Neuron (in vitro differentiated cells): ENCODE measurements at regions not wholly inside any gene's neighbourhood (a gene's known extent, or its start where the extent isn't known, plus 50 kb on each side); places are given as distances from the start of the nearest gene placed in this dataset.
"Not testable (repeated sequence)": the region's sequence is repeated elsewhere in the genome, so short reads cannot be mapped to it uniquely, and the experiment has no call there.

Experiments
- H2AFZ ChIP-seq: one replicate; pipeline ENCODE4 v1.6.1; 2013; ENCODE audit warnings: low read depth, mild to moderate bottlenecking, inconsistent platforms, low read length, moderate library complexity
- H3K27me3 ChIP-seq: one replicate; pipeline ENCODE4 v1.6.1; 2013; ENCODE audit warnings: low read length; ENCODE audit not compliant: insufficient read depth
- H3K36me3 ChIP-seq: one replicate; pipeline ENCODE4 v1.6.1; 2013; ENCODE audit warnings: low read length; ENCODE audit not compliant: insufficient read depth
- H3K4me1 ChIP-seq: one replicate; pipeline ENCODE4 v1.6.1; 2013; ENCODE audit warnings: low read length; ENCODE audit not compliant: insufficient read depth
- H3K4me3 ChIP-seq: 2 replicates; pipeline ENCODE4 v1.5.1; 2013; ENCODE audit warnings: mild to moderate bottlenecking, low read length, moderate library complexity
- H3K9me3 ChIP-seq: one replicate; pipeline ENCODE4 v1.6.1; 2013; ENCODE audit warnings: low read length

DNA sequence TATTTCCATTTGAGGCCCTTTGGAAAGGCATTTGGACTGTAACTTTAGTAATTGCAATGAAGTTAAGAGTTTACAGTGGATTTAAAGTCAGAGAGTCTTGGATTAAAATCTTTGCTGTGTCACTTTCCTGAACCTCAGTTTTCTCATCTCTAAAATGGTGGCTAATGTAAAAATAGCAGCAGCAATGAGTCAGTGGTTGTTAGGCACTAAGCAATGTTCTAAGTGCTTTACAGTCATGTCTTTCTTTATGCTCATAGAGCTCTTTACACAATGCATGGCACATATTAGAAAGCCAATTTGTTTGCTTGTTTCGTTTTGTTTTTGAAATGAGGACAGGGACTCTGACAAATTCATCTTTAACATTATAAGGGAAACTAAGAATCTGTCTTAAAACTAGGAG, 222.7 kb upstream of the DNAJC19 start:
- Histone ChIP-seq H3K27me3 (no peaks in the 10 kb centered on the region), H2AFZ (no peak overlapping the region), H3K9me3 (no peaks in the 10 kb centered on the region), H3K4me1 (peaks cover 17% of the 10 kb centered on the region), H3K36me3 (no peaks in the 10 kb centered on the region), H3K4me3 (no peak overlapping the region)

DNA sequence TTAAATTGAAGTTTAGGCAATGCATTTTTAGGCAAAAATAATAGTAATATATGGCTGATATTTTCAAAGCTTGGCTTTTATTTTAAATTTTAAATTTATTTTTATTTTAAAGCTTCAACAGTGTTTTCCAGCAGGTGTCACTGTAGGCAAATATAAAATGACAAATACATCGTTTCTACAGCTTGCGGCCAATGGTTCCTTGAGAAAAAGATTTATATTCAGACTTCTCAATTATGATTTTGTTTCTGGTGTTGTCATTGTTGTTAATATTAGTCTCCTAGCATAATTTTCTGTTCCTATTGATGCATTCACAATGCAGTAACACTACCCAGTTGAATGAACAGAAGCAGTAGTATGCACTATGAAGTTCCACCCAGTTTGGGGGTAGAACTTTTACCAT, 220.7 kb upstream of the DNAJC19 start:
- Histone ChIP-seq H2AFZ (no peak overlapping the region), H3K36me3 (no peaks in the 10 kb centered on the region), H3K9me3 (no peaks in the 10 kb centered on the region), H3K4me1 (peaks cover 17% of the 10 kb centered on the region), H3K27me3 (no peaks in the 10 kb centered on the region), H3K4me3 (no peak overlapping the region)

DNA sequence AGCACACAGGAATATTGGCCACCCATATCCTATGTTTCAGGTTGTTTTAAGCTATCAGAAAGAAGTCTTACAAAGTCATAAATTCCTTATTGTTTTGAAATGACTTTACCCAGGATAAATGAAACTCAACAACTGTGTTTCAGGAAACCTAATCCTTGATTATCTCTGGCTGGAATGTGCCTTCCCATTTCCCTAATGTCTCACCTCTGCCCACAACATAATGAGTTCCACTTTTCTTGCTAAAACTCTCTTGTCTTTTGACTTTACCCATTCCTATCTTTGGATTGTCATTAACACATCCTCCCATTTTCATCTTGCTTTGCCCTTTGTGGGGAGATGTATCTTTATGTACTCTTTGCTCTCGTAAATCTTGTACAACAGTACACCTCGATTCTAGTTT, 200.0 kb upstream of the DNAJC19 start:
- Histone ChIP-seq H3K4me1 (no peaks in the 10 kb centered on the region), H3K4me3 (no peak overlapping the region), H3K9me3 (no peaks in the 10 kb centered on the region), H3K27me3 (peaks cover 9% of the 10 kb centered on the region), H2AFZ (no peak overlapping the region), H3K36me3 (no peaks in the 10 kb centered on the region)

DNA sequence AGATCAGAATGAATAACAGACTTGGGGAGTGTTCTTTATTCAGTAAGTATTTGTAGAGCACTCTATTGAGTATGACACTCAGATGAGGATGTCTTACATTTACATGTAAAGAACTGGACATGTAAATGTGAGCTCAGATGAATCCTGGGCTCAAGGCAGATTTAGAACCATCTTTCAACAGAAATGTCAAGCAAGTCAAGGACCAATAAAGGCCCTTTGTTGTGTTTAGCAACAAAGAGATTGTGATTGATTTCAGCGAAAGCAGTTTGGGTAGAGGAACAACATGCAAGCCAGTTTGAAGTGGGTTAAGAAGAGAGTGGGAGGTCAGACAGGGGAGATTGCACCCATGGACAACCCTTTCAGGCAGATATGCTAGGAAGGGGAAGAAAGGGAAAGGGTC, 194.2 kb upstream of the DNAJC19 start:
- peaks cover 14% of the 10 kb centered on the region for H3K27me3 ChIP-seq
- no peaks in the 10 kb centered on the region for H3K9me3 ChIP-seq
- peaks cover 8% of the 10 kb centered on the region for H3K4me1 ChIP-seq
- no peak overlapping the region for H3K4me3 ChIP-seq
- no peaks in the 10 kb centered on the region for H3K36me3 ChIP-seq
- no peak overlapping the region for H2AFZ ChIP-seq

DNA sequence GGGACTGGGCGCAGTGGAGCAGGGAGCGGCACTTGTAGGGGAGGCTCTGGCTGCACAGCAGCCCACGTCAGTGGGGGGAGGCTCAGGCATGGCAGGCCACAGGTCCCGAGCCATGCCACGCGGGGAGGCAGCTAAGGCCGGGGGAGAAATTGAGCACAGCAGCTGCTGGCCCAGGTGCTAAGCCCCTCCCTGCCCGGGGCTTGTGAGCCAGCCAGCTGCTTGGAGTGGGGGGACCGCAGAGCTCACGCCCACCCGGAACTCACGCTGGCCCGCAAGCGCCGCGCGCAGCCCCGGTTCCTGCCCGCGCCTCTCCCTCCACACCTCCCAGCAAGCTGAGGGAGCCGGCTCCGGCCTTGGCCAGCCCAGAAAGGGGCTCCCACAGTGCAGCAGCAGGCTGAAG, 193.5 kb upstream of the DNAJC19 start:
- not testable (repeated sequence) for H3K9me3 ChIP-seq, H3K4me3 ChIP-seq, H2AFZ ChIP-seq, H3K36me3 ChIP-seq, H3K4me1 ChIP-seq
- H3K27me3 ChIP-seq = peaks cover 19% of the 10 kb centered on the region

DNA sequence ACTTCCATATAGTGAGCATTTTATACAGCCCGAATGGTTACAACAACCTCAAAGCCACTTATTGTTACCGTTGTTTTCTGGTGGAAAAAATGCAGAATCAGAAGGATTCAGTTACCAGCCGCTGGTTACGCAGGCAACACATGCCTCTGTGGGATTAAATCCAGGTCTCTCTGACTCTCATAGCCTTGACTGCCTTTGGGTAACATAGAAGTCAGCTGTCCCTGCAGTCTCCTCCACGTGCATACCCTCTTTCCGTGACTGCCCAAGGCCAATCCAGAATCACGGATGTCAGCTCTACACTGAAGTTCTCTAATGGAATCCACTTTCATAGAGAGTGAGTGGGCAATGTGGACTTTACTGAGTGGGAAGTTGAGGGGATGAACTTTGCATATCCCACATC, 189.5 kb upstream of the DNAJC19 start:
- Histone ChIP-seq H3K36me3 (no peaks in the 10 kb centered on the region), H3K4me3 (no peak overlapping the region), H3K9me3 (no peaks in the 10 kb centered on the region), H2AFZ (no peak overlapping the region), H3K27me3 (peaks cover 15% of the 10 kb centered on the region), H3K4me1 (peaks cover 20% of the 10 kb centered on the region)

DNA sequence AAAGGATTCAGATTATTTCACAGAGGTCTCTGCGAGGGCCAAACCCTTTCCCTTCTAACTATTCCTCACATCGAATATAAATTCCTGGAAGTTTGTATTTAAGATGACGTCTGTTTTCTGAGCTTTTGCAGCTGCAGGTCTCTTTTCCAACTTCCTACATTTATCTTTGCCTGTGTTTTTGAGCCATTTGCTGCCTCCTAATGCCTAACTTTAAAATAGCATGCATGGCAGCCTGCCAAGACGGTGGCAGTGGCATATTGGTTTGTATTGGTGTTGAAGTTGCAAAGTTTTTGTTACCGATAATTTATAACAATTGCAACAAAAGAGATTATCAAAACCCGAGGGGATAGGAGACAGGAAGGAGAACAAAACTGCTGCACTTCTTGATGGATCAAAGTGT, 187.1 kb upstream of the DNAJC19 start:
- H3K4me3 ChIP-seq = no peak overlapping the region
- peaks cover 20% of the 10 kb centered on the region for H3K4me1 ChIP-seq
- H3K36me3 ChIP-seq = no peaks in the 10 kb centered on the region
- H3K27me3 ChIP-seq = peaks cover 15% of the 10 kb centered on the region
- peak overlapping the region; percentile 16 for H2AFZ ChIP-seq
- no peaks in the 10 kb centered on the region for H3K9me3 ChIP-seq

DNA sequence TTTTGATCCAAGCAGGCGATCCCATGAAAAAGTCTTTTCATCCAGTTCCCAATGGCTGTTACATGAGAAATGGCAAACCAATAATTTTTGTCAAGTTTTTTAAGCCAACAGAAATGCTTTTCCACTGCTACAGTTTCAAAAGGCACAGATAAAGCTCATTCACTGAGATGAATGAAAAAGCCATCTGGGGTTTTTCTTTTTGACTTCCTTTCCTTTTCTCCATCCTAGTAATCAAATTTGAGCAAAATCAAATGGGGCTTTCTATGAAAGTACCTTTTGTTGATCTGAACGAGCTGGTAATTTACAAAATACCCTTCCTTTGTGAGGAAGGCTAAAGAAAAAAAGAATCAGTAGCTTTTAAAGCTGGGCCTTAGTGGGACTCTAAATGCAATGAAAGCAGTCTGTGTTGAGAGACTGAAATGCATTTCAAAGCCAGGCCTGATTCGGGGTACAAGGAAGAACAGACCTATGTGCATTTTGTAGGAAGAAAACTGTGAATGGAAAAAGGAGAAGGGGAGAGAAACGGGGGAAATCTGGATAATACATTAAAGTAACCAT, 185.2 kb upstream of the DNAJC19 start:
- Histone ChIP-seq H3K4me3 (no peak overlapping the region), H3K9me3 (no peaks in the 10 kb centered on the region), H3K4me1 (peaks cover 20% of the 10 kb centered on the region), H3K36me3 (no peaks in the 10 kb centered on the region), H3K27me3 (peaks cover 20% of the 10 kb centered on the region), H2AFZ (no peak overlapping the region)

DNA sequence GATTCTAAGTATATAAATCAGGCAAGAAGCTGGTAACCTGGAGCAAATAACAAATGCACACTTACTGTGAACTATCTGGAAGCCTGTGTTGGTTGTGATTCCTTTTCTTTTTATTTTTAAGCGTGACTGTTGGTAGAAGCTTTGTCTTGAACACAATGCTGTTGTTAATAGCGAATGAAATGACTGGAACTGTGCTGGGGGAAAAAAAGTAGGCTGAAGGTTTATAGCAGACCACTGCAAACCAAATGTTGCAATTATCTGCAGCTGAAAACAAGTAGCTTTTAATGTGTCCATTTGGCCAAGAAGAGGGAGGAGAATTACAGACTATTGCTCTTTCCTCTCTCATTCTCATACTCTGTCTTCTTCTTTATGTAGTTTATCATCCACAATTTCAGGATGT, 184.5 kb upstream of the DNAJC19 start:
- Histone ChIP-seq H2AFZ (peak overlapping the region; percentile 34), H3K9me3 (no peaks in the 10 kb centered on the region), H3K4me3 (no peak overlapping the region), H3K36me3 (no peaks in the 10 kb centered on the region), H3K4me1 (peaks cover 20% of the 10 kb centered on the region), H3K27me3 (peaks cover 14% of the 10 kb centered on the region)

DNA sequence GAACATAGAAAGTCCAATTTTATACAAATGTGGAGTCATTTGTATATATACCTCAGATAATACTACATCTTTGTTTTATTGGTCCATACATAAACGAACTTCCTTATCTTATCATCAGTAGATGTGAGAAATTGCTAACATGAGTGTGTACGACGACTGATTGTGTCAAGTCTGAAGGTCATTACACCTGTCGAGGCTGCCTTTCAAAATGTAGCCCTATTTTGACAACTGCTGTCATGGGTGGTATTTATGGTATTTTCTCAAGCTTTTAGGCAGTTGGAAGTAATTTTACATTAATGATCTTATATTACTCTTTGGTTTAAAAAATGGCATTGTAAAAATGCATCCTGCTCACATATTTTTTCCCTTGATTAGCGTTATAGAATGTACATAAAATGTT, 183.7 kb upstream of the DNAJC19 start:
- Histone ChIP-seq H2AFZ (no peak overlapping the region), H3K4me1 (peaks cover 20% of the 10 kb centered on the region), H3K4me3 (no peak overlapping the region), H3K9me3 (no peaks in the 10 kb centered on the region), H3K36me3 (no peaks in the 10 kb centered on the region), H3K27me3 (peaks cover 8% of the 10 kb centered on the region)

DNA sequence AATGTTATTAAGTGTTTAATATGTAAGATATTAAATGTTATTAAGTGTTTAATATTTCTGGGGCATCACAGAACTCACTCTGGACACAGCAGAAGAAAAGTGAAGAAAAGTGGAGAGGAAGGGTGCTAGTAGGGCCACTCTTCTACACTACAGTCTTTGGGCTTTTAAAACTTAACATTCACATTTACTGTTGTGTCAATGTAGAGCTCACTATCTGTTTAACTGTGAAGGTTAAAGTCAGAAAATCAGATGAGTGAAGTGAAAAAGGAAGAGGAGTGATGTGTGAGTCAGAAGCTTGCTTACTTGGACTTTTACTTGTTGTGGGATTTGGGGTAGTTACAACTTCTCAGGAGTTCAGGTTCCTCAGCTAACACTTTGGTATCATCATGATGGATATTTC, 145.3 kb upstream of the DNAJC19 start:
- no peak overlapping the region for H3K4me3 ChIP-seq
- H2AFZ ChIP-seq = no peak overlapping the region

DNA sequence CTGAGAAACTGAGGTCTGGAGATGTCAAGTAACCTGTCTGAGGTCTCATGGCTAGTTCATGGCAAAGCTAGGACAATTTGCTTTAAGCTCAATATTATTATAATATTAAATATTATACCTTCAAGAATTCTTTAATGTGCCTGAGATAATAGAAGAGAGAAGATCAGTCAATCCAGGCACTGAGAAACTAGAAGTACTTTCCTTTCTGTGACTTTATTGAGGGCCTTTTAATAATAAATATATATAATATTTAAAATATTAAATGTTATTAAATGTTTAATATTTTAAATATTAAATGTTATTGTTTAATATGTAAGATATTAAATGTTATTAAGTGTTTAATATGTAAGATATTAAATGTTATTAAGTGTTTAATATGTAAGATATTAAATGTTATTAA, 144.3 kb upstream of the DNAJC19 start:
- H3K36me3 ChIP-seq = no peaks in the 10 kb centered on the region
- no peak overlapping the region for H3K4me3 ChIP-seq
- peaks cover 4% of the 10 kb centered on the region for H3K9me3 ChIP-seq
- peaks cover 14% of the 10 kb centered on the region for H3K4me1 ChIP-seq
- H2AFZ ChIP-seq = no peak overlapping the region
- peaks cover 5% of the 10 kb centered on the region for H3K27me3 ChIP-seq

More for the DNA sequence above, 145.3 kb upstream of the DNAJC19 start:
- peaks cover 5% of the 10 kb centered on the region for H3K27me3 ChIP-seq
- peaks cover 14% of the 10 kb centered on the region for H3K4me1 ChIP-seq
- peaks cover 4% of the 10 kb centered on the region for H3K9me3 ChIP-seq
- no peaks in the 10 kb centered on the region for H3K36me3 ChIP-seq

DNA sequence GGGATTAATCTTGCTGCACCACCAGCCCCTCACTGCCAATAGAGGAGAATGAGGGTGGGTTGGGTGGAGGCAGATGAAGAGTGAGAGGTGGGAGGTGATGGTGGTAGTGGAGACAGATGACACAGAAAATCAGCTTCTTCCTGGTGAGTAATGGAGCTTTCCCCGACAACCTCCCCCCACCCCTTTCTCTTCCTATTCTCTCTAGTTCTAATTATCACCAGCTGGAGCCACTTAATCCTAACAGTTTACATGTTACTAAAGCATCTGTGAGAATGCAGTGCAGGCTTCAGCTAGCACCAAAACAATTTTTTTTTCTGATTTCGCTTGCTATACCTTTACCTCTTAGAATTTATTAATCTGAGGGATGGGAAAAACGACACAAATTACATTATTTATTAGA, 116.1 kb upstream of the DNAJC19 start:
- Histone ChIP-seq H3K27me3 (no peaks in the 10 kb centered on the region), H3K4me3 (no peak overlapping the region), H3K9me3 (no peaks in the 10 kb centered on the region), H3K36me3 (no peaks in the 10 kb centered on the region), H3K4me1 (no peaks in the 10 kb centered on the region), H2AFZ (no peak overlapping the region)

DNA sequence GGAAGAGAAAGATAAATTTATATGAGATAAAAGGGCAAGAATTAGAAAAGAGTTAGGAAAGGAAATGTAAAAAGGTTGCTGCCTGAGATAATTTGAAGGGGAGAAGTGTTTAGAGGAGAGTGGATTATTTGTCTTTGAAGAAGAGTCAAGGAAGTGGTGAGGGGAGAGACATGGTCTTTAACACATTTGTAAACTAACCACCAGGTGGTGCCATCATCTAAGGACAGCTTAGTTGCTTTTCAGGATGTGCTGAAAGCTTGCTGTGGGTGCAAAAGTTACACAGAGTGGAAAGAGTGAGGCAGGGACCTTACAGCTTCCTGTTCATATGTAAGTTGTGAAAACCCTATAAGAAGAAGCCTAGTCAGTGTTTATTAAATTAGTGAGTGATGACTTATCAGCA, 114.1 kb upstream of the DNAJC19 start:
- no peaks in the 10 kb centered on the region for H3K9me3 ChIP-seq
- no peak overlapping the region for H3K4me3 ChIP-seq
- no peaks in the 10 kb centered on the region for H3K4me1 ChIP-seq
- no peak overlapping the region for H2AFZ ChIP-seq
- H3K27me3 ChIP-seq = no peaks in the 10 kb centered on the region
- H3K36me3 ChIP-seq = no peaks in the 10 kb centered on the region
